ENCODE measurements at regions not wholly inside any gene's neighbourhood (a gene's known extent, or its start where the extent isn't known, plus 50 kb on each side); places are given as distances from the start of the nearest gene placed in this dataset.
A peak's percentile ranks its signal among the peaks of the same experiment; 100 is the strongest.

GRCh38 chr15:79185199-79185598 lies 94.6 kb upstream of the RASGRF1 start:
- H3K4me3 ChIP-seq (ENCODE audit: low read length), result no peak overlapping the region
- CTCF ChIA-PET, result interaction anchor here (2.2 kb wide), 1 partner anchor 157 kb away, joined by 8 read pairs; no protein-coding TSS in a partner anchor
- no TSS peak for BruUV-seq (replicated peaks)

GRCh38 chr15:79184465-79184892 lies 93.9 kb upstream of the RASGRF1 start:
- intact Hi-C loops (cut with micrococcal nuclease), result loop anchor here (1.0 to 10.0 kb wide), 3 partner anchors 54 to 270 kb away; no protein-coding TSS in a partner anchor
- peaks cover 6% of the 10 kb centered on the region for H3K4me1 ChIP-seq (ENCODE audit: insufficient read depth, low read length)
- POLR2A ChIA-PET (ENCODE audit: unreplicated experiment), result no interaction called here

More at GRCh38 chr15:79185199-79185598, 94.6 kb upstream of the RASGRF1 start:
- H3F3A ChIP-seq (ENCODE audit: low read length, unreplicated experiment), result no peaks in the 10 kb centered on the region
- no peak overlapping the region for H3K27ac ChIP-seq (ENCODE audit: low read length)
- POLR2A ChIA-PET (ENCODE audit: unreplicated experiment), result no interaction called here
- H3K79me2 ChIP-seq (ENCODE audit: low read length), result no peaks in the 10 kb centered on the region
- no peaks in the 10 kb centered on the region for H4K20me1 ChIP-seq (ENCODE audit: low read length)
- H3K4me2 ChIP-seq (ENCODE audit: low read length), result no peak overlapping the region
- peaks cover 23% of the 10 kb centered on the region for H3K27me3 ChIP-seq (ENCODE audit: low read length)
- ATAC-seq (no peak), DNase-seq (no peak)
- TF ChIP-seq CTCF (conservative IDR thresholded peaks at IDR 0.05; ENCODE audit: low read depth, low read length) (peak; percentile 6; the same call in 1 of the 2 replicates), EZH2 (IDR thresholded peaks at IDR 0.05; ENCODE audit: low read length, unreplicated experiment) (no peak), EZH2phosphoT487 (IDR thresholded peaks at IDR 0.05; ENCODE audit: borderline replicate concordance, low read length) (no peak)
- no peak overlapping the region for H2AFZ ChIP-seq (ENCODE audit: low read length)
- H3K4me1 ChIP-seq (ENCODE audit: insufficient read depth, low read length), result no peaks in the 10 kb centered on the region
- H3K9ac ChIP-seq (ENCODE audit: low read length), result no peak overlapping the region
- intact Hi-C loops (cut with micrococcal nuclease), result loop anchor here (10.0 kb wide), 1 partner anchor 270 kb away; no protein-coding TSS in a partner anchor
- no peaks in the 10 kb centered on the region for H3K9me2 ChIP-seq (replicated peaks; ENCODE audit: low read length)
- no peaks in the 10 kb centered on the region for H3K36me3 ChIP-seq (ENCODE audit: low read depth, low read length)
- no peaks in the 10 kb centered on the region for H3K9me3 ChIP-seq (ENCODE audit: low read length)

More at GRCh38 chr15:79184465-79184892, 93.9 kb upstream of the RASGRF1 start:
- peak; percentile 72 for DNase-seq
- Histone ChIP-seq H3K79me2 (ENCODE audit: low read length) (no peaks in the 10 kb centered on the region), H3K4me3 (ENCODE audit: low read length) (no peak overlapping the region), H3K9ac (ENCODE audit: low read length) (no peak overlapping the region), H3K4me2 (ENCODE audit: low read length) (no peak overlapping the region), H4K20me1 (ENCODE audit: low read length) (no peaks in the 10 kb centered on the region), H3K27ac (ENCODE audit: low read length) (no peak overlapping the region), H3K36me3 (ENCODE audit: low read depth, low read length) (no peaks in the 10 kb centered on the region), H3F3A (ENCODE audit: low read length, unreplicated experiment) (no peaks in the 10 kb centered on the region), H3K9me3 (ENCODE audit: low read length) (no peaks in the 10 kb centered on the region), H3K27me3 (ENCODE audit: low read length) (peaks cover 16% of the 10 kb centered on the region), H2AFZ (ENCODE audit: low read length) (no peak overlapping the region), H3K9me2 (replicated peaks; ENCODE audit: low read length) (no peaks in the 10 kb centered on the region)
- BruUV-seq (replicated peaks), result no TSS peak
- CTCF ChIA-PET, result interaction anchor here (0.9 to 2.2 kb wide), 3 partner anchors 54 to 156 kb away, joined by 3 to 8 read pairs (median 8); no protein-coding TSS in a partner anchor
- ATAC-seq, result 0 out of 2 replicates have a peak, but pooled peaks have one; percentile 56
- TF ChIP-seq EZH2 (IDR thresholded peaks at IDR 0.05; ENCODE audit: low read length, unreplicated experiment) (no peak), CTCF (conservative IDR thresholded peaks at IDR 0.05; ENCODE audit: low read depth, low read length) (peak; percentile 97)
